Stimulated activated CD8-positive, alpha-beta memory T cell treated with anti-CD3 and anti-CD28 coated beads, Interleukin-12 subunit alpha, Interleukin-12 subunit beta, amount 100 ng/mL, for 24 hours (primary cell): ENCODE measurements at regions not wholly inside any gene's neighbourhood (a gene's known extent, or its start where the extent isn't known, plus 50 kb on each side); places are given as distances from the start of the nearest gene placed in this dataset.

Experiments
- DNase-seq: peaks from one replicate; pipeline ENCODE4 v3.0.0-alpha.2; 2020; ENCODE audit errors: extremely low read depth

DNA sequence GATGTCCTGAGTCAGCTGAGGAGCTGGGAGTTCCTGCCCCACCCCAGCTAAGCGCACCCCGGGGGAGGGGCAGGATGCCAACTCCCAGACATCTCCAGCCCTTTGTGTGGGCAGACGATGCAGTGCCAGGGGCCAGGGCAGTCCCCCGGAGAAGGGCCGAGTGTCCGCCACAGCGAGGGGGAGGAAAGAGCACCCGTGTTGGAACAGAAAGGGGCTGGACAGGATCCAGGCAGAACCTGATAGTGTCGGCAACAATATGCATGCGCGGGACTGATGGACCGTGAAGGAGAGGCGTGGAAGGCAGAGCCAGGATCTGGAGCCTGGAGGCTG lies 1434.7 kb downstream of the BRD1 start:
- DNase-seq = no peak

DNA sequence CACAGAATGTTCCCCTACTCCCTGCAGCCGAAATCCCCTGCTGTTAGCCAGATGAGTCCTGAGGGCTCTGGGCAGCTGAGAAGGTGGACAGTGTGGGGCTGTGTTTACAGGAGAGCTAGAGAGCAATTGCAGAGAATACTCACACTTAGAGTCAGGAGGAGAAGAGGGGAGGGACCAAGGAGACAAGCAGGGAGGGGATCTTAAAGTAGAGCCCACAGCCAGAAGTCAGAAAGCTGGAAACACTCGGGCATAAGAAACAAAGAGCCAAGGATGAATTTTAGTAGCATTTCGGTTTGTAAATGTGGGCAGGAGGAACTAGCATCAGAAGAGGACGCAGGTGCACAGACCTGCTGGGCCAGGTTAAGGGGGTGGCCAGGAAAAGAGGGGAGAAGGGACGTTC lies 1435.9 kb downstream of the BRD1 start:
- DNase-seq = no peak

DNA sequence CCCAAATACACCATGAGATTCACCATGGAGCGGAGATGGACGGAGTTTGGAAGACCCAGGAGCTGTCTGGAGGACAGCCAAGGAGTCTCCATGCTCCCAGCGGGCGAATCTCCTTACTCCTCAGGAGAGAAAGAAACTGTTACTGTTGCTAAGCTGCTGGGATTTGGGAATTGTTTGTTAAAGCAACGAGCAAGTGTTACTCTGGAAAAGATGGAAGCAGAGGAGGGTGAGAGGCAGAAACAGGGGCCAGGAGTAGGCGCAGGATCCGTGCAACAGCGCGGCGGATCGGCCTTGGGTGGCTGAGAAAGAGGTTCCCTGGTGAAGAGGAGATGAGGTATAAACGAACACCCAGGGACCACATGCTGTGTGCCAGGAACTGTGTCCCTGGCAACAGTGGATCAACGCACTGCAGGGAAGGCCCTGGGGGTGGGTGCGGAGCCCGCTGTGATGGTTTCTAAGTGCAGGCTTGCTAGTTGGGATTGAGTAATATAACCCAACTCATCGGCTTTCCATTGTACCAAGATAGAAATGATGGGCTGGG lies 1436.4 kb downstream of the BRD1 start:
- DNase-seq = no peak

DNA sequence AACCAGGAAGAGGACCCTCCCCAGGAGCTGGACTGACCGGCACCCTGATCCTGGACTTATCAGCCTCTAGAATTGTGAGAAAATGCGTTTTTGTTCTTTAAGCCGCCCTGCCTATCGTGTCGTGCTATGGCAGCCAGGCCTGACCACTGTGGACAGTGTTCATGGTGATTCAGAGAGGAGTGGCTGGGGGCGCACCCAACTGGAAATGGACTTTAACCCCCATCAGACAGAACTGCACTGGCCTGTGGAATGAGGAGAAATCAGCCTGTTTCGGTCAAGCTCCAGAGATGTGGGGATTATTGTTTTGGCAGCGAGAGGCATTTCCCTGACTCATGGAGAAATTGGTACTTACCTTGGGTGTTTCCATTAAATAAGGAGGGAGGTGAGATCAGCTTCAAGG lies 1437.8 kb downstream of the BRD1 start:
- DNase-seq = no peak

DNA sequence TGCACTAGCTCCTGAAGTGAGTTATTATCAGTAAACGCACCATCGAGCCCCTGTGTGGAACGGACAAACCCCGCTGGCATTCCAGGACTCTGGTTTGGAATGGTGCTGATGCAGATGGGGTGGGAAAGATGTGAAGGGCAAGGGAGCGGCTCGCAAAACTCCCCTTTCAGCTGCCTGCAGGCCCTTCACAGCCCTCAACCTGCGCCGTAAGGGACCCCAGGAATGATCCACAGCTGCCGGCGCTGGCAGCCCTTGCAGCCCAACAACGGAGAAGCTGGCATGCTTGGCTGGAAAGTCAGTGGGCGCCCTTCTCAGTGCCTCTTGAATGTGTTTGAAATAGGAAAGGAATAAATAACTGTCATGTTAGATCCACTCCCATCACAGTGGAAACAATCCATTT lies 1445.5 kb downstream of the BRD1 start:
- no peak for DNase-seq

DNA sequence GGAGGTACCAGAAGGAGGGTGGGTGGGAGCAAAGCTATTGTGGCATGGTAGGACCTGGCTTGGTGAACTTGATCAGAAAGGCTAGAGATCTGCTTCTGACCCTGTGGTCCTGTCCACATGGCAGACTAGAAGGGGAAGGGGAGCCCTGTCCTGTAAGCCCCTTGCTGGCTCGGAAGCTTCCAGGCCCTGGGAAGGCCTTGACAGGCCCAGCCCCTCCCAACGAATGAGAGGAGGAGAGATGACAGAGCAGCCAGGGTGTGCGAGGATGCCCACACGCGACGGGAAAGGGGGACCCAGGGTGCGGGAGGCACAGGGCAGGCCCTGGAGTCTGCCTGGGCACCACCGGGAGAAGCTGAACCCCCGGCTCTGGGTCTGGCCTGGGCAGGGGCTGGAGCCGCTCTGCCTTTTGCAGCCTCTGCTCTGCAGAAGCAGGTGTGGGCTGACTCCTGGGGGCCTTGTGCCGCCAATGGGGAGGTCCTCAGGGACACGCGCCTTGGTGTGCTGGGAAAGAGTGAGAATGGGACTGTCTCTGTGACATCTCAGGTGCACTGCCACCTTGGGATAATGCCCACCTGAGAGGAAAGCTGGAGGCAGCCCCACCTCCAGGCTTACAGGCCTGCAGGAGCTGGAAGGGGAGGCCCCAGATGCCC lies 1447.5 kb downstream of the BRD1 start:
- no peak for DNase-seq

DNA sequence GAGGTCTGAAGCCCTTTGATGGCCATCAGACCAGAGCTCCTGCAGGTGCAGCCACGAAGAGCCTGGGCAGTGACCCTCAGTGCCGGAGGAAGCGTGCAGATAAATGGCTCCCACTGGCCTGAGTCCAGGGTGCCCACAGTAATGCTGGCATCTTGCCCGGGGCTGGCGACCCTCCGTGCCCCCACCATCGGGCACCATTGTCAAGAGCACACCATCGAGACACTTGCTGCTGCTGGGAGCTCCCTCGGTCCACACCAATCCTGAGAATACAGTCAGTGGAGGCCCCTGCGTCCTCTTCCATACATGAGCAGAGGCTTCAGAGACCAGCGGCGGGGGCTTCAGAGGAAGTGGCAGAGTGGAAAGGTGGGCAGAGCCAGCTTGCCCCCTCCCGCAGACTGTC lies 1448.3 kb downstream of the BRD1 start:
- DNase-seq = no peak

DNA sequence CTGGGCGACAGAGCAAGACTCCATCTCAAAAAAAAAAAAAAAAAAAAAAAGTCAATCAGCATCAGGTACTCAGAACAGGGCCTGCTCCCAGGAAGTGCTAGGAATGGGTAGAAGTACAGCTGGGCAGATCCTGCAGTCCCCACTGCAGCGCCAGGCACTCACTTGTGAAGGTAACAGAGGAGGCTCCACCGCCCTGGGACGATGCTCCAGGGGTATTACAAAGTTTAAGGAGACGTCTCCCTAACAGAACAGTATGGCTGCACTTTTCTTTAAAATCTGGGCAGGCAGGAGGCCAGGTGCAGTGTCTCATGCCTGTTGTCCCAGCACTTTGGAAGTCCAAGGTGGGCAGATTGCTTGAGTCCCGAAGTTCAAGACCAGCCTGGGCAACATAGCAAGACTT lies 1449.0 kb downstream of the BRD1 start:
- no peak for DNase-seq

DNA sequence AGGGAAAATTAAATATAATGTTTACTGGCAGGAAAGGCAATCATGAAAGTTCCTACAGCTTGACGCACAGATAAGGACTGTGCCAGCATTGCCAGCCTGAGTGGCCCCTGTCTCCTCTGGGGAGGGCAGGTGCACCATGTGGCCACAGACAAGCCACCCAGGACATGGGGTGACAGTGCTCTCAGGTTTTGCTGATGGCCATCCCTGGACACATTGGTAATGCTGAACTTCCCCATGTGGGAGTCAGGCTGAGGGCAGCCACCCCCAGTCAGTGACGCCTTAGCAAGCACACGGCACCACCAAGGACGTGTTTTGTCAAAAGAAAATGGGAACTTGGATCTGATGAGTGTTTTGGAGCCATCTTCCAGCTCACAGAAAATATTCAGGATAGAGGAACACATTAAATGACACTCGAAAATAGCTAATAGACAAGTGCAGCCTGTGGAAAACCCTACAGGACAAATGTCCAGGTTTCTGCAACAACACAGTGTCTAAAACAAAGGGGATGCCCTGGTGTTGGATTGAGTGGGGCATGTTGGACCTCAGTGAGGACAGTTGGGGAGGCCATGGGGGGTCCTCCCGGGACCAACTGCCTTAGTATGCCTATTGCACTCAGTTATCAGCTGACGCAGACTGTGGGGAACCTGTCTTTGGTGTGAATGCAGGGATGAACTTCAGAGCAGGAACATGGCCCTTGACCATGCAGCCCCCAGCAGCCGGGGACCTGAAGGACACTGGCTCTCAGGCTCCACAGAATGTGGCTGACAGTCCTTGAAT lies 1450.5 kb downstream of the BRD1 start:
- DNase-seq = no peak

DNA sequence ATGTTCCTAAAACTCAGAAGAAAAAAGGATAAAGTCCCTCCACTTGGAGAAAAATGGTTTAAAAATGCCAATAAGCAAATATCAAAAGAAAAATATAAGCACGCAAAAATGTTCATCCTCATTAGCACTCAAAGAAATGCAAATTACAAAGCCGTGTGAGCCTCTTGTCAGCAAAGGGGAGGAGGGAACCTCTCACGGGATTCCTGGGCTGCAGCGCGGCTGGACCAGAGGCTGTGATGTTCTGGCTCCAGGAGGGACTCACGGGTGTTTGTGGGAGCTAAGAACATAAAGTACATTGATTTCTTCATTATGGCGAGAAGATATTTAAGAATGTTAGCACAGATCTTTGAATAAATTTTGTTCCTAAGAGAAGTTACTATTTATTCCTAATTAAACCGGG lies 1451.2 kb downstream of the BRD1 start:
- DNase-seq = no peak

DNA sequence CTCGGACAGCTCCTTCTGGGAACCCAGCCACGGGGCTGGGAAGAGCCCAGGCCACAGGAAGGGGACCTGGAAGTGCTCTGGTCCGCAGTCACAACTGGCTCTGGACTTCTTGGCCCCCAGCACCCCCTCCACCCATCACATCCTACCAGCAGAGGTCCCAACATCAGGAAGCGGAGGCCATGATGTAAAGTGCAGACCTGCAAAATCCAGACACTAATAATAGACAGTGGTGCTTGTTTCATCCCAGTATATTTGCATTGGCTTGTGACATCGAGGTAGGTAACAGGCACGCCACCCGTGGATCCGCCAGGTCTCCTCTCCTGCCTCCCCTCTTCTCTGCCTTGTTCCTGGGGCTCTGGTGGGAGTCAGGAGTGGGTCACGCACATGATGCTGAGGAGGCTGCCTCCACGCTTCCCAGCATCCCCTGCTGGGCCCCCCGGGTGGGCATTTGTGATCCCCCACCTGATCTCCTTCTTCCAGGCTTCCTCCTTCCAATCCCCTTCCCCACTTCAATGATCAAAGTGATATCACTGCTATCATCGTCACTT lies 1454.0 kb downstream of the BRD1 start:
- no peak for DNase-seq

DNA sequence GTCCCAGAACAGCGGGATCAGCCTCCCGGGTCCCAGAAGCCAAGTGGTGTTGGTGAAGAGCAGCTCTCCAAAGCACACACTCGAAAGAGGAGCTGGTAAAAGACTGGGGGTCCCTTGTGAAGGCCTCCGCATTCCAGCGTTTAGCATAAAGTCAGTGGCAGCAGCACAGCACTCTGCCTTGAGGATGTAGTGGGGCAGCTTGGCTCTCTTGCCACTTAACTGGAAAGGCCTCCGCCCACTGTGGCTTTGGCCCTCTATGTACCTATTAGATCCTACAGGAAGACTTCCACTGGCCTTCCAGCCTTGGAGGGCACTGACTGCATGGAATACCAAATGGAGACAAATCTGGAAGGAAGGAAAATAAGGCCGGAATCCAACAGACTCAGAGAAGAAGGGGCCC lies 1455.3 kb downstream of the BRD1 start:
- no peak for DNase-seq

DNA sequence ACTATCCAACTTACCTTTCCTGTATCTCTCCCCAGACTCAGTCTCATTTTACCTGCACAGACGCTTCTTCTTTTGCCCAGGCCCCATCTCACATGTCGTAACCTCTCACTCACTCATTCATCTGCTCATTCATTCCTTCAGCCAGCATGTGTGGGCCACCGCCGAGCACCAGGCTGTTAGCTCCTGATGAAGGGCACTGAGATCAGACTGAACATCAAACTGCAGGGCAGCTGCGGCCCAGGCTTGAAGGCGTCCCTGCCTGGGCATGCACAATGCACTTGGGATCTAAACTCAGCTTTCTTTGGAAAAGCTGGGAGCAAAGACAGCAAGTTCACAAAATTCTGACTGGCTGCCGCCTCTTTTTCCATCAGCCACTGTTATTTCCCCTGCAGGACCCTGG lies 1456.3 kb downstream of the BRD1 start:
- DNase-seq = no peak

DNA sequence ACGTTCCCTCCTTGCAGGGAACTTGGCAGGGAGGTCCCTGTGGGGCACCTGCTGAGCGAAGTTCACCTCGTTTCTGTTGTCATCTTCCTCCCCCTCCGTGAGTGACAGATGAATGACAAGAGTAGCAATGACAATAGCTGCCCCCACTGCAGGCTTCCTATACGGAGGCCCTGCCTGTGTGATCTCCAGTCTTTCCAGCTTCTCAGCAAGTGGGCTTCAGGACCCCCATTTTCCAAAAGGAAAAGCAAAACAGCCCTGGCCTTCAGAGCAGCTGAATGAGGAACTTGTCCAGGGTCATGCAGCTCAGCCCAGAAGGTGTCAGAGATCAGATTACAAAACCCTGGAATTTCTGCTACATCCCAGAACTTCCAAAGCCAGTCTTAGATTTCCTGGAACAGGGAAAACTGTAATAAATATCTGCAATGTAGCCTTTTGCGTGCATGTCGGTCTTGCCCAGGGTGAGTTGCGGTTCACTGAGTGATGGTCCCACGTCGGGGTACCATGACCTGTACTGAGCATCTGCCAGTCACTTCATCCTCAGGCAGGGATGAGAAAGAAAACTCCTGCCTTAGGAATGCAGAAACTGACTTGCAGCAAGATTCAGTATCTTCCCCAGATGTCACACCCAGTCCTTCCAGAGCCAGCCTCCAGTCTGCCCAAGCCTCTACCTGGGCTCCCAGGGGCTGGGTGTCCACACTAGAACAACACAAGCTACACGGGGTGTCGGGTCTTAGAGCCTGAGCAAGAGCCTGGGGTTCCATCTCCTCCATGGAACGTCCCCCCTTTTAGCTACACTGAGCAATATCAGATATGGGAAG lies 1457.0 kb downstream of the BRD1 start:
- DNase-seq = no peak

DNA sequence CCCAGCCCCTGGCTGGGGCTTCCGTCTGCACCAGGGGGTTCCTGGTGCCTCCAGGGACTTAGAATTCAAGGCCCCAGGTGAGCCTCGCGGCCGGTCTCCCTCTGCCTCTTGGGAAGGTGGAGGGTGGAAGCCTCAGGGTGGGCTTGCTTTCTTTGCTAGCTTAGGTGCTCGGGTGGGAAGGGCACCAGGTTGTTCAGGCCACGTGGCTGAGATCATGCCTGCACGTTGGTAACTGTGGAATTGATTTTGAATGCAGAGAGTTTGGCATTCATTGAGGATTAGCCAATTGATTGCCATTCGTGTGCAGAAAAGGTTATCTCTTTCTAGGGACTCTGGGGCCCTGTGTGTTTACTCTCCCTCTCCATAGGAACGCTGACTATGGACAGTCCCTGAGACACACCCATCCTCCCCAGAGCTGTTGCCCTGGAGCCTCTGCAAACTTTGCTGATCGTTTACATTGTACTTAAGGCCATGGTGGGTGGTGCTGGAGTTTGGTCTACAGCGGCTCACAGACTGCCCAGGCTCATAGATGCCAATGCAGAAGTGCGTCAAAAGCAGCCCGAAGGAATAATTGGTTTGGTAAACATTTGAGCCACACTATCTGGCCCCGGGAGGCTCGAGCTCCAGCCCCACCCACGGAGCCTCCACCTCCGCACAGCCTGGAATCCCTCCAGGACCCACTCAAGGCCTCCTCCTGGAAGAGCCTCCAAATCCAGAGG lies 1457.7 kb downstream of the BRD1 start:
- DNase-seq = no peak

DNA sequence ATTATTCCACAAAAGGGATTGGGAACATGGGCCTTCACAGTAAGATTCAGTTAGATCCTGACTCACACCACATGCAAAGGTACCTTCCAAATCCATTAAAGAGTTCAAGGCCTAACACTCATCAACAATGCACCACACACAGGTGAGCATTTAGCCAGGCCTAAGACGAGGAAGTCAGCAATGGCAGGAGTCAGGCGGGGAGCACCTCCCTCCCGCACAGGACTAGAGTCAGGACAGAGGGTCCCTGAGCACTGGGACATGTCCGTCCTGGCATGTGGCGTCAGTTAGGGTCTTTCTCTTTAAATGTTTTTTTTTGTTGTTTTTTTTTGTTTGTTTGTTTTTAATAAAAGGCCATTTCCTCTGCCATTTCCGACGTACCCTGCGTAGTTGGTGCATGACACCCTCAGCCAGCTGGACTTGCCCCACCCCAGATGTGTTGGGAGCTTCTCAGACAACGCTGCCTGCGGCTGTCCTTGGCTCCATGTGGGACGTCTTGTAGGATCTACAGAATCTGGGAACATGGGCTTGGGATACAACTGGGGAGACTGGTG lies 1458.6 kb downstream of the BRD1 start:
- no peak for DNase-seq

DNA sequence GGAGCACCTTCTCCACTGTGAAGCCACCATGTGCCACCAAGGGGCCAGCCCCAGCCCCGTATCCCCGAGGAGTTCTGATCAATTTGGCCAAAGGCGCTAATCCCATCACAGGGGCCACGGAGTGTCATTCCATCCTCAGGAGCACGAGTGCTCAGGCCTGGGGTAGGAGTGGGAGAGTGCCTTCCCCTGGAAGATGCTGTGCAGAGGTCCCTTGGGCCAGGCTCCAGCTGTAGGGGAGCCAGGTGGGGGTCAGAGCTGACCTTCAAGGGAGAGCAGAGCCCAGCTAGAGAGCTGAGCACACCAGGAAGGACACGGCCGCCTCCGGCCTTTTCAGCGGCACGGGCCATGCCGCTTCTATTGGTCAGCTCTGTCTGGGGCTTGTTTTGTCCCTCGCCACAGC lies 1459.9 kb downstream of the BRD1 start:
- DNase-seq = no peak

DNA sequence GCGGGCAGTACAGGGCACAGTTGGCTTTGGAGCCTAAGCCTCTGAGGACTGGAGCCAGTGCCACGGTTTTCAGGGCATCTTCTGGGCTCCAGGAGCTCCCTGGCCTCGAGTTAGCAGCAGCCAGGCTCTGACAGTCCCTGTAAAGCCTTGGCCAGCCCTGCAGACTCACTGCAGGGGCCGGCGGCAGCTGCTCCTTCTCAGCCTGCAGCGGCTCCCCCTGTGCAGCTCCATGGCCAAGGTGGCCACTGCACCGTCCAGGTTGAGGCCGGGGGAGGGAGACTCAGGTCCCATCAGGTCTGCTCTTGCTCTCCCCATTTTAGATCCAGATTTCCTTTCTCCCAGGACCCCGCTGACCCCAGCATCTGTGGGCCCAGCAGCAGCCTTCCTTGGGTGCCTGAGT lies 1461.1 kb downstream of the BRD1 start:
- DNase-seq = no peak

DNA sequence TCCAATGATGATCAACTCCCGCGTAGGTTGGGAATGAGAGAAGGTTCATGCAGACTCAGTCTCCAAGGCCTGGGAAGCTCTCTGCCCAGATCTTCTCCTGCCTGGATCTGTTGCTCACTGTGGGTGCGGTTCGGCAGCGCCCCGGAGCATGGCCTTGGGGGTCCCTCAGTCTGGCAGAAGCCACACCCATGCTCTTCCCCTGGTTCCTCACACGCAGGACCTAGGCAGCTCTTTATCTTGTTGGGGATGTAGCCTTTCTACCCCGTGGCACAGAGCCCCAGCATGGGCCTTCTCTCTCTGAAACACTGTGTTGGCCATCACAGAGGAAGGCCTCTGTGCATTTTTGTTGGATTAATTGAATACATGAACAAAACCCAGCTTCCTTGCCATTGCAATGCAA lies 1461.6 kb downstream of the BRD1 start:
- DNase-seq = no peak

DNA sequence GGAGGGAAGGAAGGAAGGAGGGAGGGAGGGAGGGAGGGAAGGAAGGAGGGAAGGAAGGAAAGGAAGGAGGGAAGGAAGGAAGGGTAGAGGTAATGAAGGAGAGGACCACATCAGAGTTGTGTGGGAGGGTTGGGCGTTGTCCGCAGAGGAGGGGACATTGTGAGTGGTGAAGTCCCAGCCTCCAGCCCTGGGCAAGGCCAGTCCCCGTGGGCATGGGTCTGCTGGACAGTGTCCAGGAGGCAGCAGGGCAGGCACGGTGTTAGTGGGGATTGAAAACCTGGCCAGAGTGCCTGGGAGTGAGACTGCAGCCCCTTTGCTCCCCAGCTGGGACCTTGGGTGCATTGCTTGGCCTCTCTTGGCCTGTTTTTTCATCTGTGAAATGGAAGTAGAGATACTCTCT lies 1462.3 kb downstream of the BRD1 start:
- no peak for DNase-seq

DNA sequence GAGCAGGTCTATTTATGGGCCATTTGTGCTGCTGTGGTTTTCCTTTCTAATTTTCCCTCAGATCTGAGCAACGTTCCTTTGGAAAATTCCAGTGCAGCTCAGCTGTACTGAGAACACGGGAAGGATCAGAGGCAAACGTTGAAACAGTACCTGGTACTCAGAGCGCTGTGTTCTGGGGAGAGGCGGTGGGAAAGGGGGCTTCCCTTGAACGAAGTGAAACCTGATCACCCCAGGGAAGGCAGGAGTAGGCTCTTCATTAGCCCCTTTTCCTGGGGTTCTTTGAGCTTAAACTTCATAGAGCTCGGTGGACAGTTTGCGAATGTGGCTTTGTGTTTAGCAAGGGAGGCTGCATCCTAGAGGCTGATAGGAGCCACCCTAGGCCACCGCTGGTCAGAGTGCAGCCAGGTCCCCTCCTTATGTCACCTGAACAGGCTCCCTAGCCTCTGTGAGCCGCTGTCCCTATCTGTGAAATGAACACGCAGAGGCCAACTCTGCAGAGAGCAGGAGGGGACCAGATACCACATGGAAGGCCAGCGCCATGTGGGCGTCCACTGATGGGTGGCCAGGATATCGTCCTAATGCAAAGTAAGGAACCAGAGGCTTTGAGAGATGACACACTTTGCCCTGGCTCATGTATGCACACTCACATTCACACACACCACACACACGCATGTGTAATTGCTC lies 1464.8 kb downstream of the BRD1 start:
- DNase-seq = no peak
